OCI-LY3 (cell line): ENCODE measurements at regions not wholly inside any gene's neighbourhood (a gene's known extent, or its start where the extent isn't known, plus 50 kb on each side); places are given as distances from the start of the nearest gene placed in this dataset.

Source experiments
- CTCF ChIP-seq: fragments of 200-600, 300-600 bp; sonication (generic); IDR thresholded peaks from 2 replicates; pipeline ENCODE4 v1.5.1; 2014; ENCODE audit warnings: antibody characterized with exemption, low read length, low read depth
- EZH2phosphoT487 ChIP-seq: fragments of 200-600 bp; shearing (Covaris generic); IDR thresholded peaks from 2 replicates; pipeline ENCODE4 v1.6.1; 2018; ENCODE audit warnings: antibody characterized with exemption, mixed run types, low read depth

- TF ChIP-seq CTCF (no peak), EZH2phosphoT487 (no peak)
Measured at GRCh38 chr10:6336016-6336415, 133.3 kb downstream of the PFKFB3 start.
